Psoas muscle (tissue), 7 donors: ENCODE measurements at regions not wholly inside any gene's neighbourhood (a gene's known extent, or its start where the extent isn't known, plus 50 kb on each side); places are given as distances from the start of the nearest gene placed in this dataset.

Experiments used
- ATAC-seq, 4 donors: fragments of 200-7000 bp; cut with Tn5 transposase; one replicate each; pipeline ENCODE4 v1.9.1; 2020; ENCODE audit warnings: moderate library complexity in 3 of 4, mild to moderate bottlenecking in 2 of 4
- DNase-seq, 2 donors: peaks; one replicate each; pipeline ENCODE4 v3.0.0-alpha.2; 2020
- H3K27ac ChIP-seq: fragments of 200-600 bp; one replicate; pipeline ENCODE4 v1.8.0; 2022
- H3K27me3 ChIP-seq, 3 donors: fragments of 200-600 bp in 1 of 3; one replicate each; pipeline versions ENCODE4 v1.6.1 to v1.8.0; 2013 to 2022; ENCODE audit warnings: low read length in 2 of 3, mild to moderate bottlenecking in 2 of 3, moderate library complexity in 1 of 3; ENCODE audit not compliant: insufficient read depth in 3 of 3
- H3K36me3 ChIP-seq, 2 donors: fragments of 200-600 bp in 1 of 2; one replicate each; pipeline versions ENCODE4 v1.6.1 to v1.8.0; 2013 to 2022; ENCODE audit warnings: low read depth in 1 of 2, mild to moderate bottlenecking in 1 of 2, moderate library complexity in 1 of 2; ENCODE audit not compliant: insufficient read depth in 1 of 2
- H3K4me1 ChIP-seq: fragments of 200-600 bp; one replicate; pipeline ENCODE4 v1.8.0; 2022
- H3K4me3 ChIP-seq: fragments of 200-600 bp; one replicate; pipeline ENCODE4 v1.8.0; 2022; ENCODE audit warnings: mild to moderate bottlenecking
- H3K9me3 ChIP-seq: fragments of 200-600 bp; one replicate; pipeline ENCODE4 v1.8.0; 2022
- CTCF ChIP-seq: fragments of 200-600 bp; IDR thresholded peaks from one replicate; pipeline ENCODE4 v1.8.0; 2022; ENCODE audit warnings: antibody characterized with exemption
- WGBS, 3 donors: extraction: QIAGEN DNeasy Blood & Tissue Kit; methylation state at CpG; one replicate each; pipeline versions ENCODE4 v1.1.6 to v1.1.7; 2013; 5-methylcytosine and 5-hydroxymethylcytosine counted together
- intact Hi-C, 2 donors: fragments of 100-400 bp; cut with DNase I; formaldehyde crosslinking; loops; one replicate each; pipeline versions ENCODE4 v1.11.0 to v1.14.2; 2022
- donor health status: healthy with polysubstance abuse.
- donor health status: DM: no; HTN: no; CAD: no; lungs with moderate emphysema.
- donor health status: Bipolar disorder and iron deficiency.
- donor health status: healthy.
- donor health status: DM: yes; HTN: yes; CAD: no.
- donor health status: DM: no; HTN: no; CAD: no.
- donor health status: DM: yes; HTN: yes; CAD: no.

GRCh38 chr4:180642732-180643131 lies 1600.5 kb upstream of the TENM3 start:
- intact Hi-C loops = no loop called here

GRCh38 chr4:180650273-180650672 lies 1592.9 kb upstream of the TENM3 start:
- no peak for DNase-seq
- WGBS, 3 donors = 26 to 42% (median 38%) methylated on average over 4 of the region's 4 CpGs
- no peak overlapping the region for H3K27ac ChIP-seq
- H3K27me3 ChIP-seq = no peaks in the 10 kb centered on the region
- no peaks in the 10 kb centered on the region for H3K4me1 ChIP-seq
- no peak for TF ChIP-seq CTCF
- intact Hi-C loops = no loop called here
- no peak overlapping the region for H3K4me3 ChIP-seq
- no peaks in the 10 kb centered on the region for H3K9me3 ChIP-seq
- ATAC-seq = no peak
- no peaks in the 10 kb centered on the region for H3K36me3 ChIP-seq

More at GRCh38 chr4:180642732-180643131, 1600.5 kb upstream of the TENM3 start:
- TF ChIP-seq CTCF = no peak
- WGBS, 3 donors = 79 to 92% (median 91%) methylated on average over 9 of the region's 9 CpGs
- ATAC-seq (no peak), DNase-seq (no peak)
- no peaks in the 10 kb centered on the region for H3K27me3 ChIP-seq
- no peak overlapping the region for H3K27ac ChIP-seq
- no peaks in the 10 kb centered on the region for H3K9me3 ChIP-seq
- no peaks in the 10 kb centered on the region for H3K36me3 ChIP-seq
- no peak overlapping the region for H3K4me3 ChIP-seq
- H3K4me1 ChIP-seq = no peaks in the 10 kb centered on the region

GRCh38 chr4:180652533-180652932 lies 1590.7 kb upstream of the TENM3 start:
- Histone ChIP-seq H3K36me3 (no peaks in the 10 kb centered on the region), H3K9me3 (no peaks in the 10 kb centered on the region), H3K4me1 (no peaks in the 10 kb centered on the region), H3K27me3 (no peaks in the 10 kb centered on the region), H3K4me3 (no peak overlapping the region), H3K27ac (no peak overlapping the region)
- DNase-seq = no peak
- ATAC-seq = no peak
- intact Hi-C loops = no loop called here
- WGBS, 3 donors = 60 to 80% (median 68%) methylated on average over 1 of the region's 1 CpG
- TF ChIP-seq CTCF = no peak

GRCh38 chr4:180655886-180656285 lies 1587.3 kb upstream of the TENM3 start:
- intact Hi-C loops = no loop called here
- Histone ChIP-seq H3K4me3 (no peak overlapping the region), H3K4me1 (no peaks in the 10 kb centered on the region), H3K9me3 (no peaks in the 10 kb centered on the region), H3K27ac (no peak overlapping the region), H3K36me3 (no peaks in the 10 kb centered on the region), H3K27me3 (no peaks in the 10 kb centered on the region)
- 42 to 45% (median 42%) methylated on average over 3 of the region's 3 CpGs for WGBS, 3 donors
- no peak for ATAC-seq
- no peak for DNase-seq
- TF ChIP-seq CTCF = no peak

GRCh38 chr4:180657881-180658280 lies 1585.3 kb upstream of the TENM3 start:
- Histone ChIP-seq H3K27me3 (no peaks in the 10 kb centered on the region), H3K4me3 (no peak overlapping the region), H3K9me3 (no peaks in the 10 kb centered on the region), H3K36me3 (no peaks in the 10 kb centered on the region), H3K27ac (no peak overlapping the region), H3K4me1 (no peaks in the 10 kb centered on the region)
- ATAC-seq (no peak), DNase-seq (no peak)
- intact Hi-C loops = no loop called here
- 92 to 93% (median 92%) methylated on average over 7 of the region's 7 CpGs for WGBS, 3 donors
- no peak for TF ChIP-seq CTCF
